ENCODE measurements at regions not wholly inside any gene's neighbourhood (a gene's known extent, or its start where the extent isn't known, plus 50 kb on each side); places are given as distances from the start of the nearest gene placed in this dataset.

GRCh38 chr4:56099378-56099786, 150.6 kb downstream of the CEP135 start:
- Histone ChIP-seq H3K9me3 (ENCODE audit: low read depth) (no peaks in the 10 kb centered on the region), H3K36me3 (no peaks in the 10 kb centered on the region), H3K9ac (no peak overlapping the region), H3K79me2 (ENCODE audit: low read depth) (peaks cover 60% of the 10 kb centered on the region), H3K27me3 (no peaks in the 10 kb centered on the region), H3K4me3 (no peak overlapping the region), H3K4me2 (no peak overlapping the region), H3K27ac (no peak overlapping the region), H2AFZ (replicated peaks) (no peak overlapping the region), H3F3A (ENCODE audit: low read depth) (peaks cover 13% of the 10 kb centered on the region), H3K4me1 (peaks cover 12% of the 10 kb centered on the region), H4K20me1 (ENCODE audit: low read depth) (peaks cover 44% of the 10 kb centered on the region)
- H3K9me3 Mint-ChIP-seq, result peaks cover 2% of the 10 kb centered on the region
- no peaks in the 10 kb centered on the region for H3K27me3 Mint-ChIP-seq (ENCODE audit: insufficient read depth, low read depth)
- TF ChIP-seq EZH2phosphoT487 (IDR thresholded peaks at IDR 0.05) (no peak), CTCF (IDR thresholded peaks at IDR 0.05) (no peak), EZH2 (IDR thresholded peaks at IDR 0.05) (no peak)
- H3K27ac Mint-ChIP-seq, result no peak overlapping the region
- H3K36me3 Mint-ChIP-seq, result peaks cover 1% of the 10 kb centered on the region
- H3K4me1 Mint-ChIP-seq, result peaks cover 21% of the 10 kb centered on the region
- no peak overlapping the region for H3K4me3 Mint-ChIP-seq
- DNase-seq (ENCODE audit: low spot score), result no peak

GRCh38 chr4:56093576-56093975, 144.8 kb downstream of the CEP135 start:
- no peaks in the 10 kb centered on the region for H3K27me3 Mint-ChIP-seq (ENCODE audit: insufficient read depth, low read depth)
- Histone ChIP-seq H3K9me3 (ENCODE audit: low read depth) (no peaks in the 10 kb centered on the region), H3K4me2 (no peak overlapping the region), H3K27ac (no peak overlapping the region), H3K4me1 (peaks cover 8% of the 10 kb centered on the region), H4K20me1 (ENCODE audit: low read depth) (peaks cover 42% of the 10 kb centered on the region), H2AFZ (replicated peaks) (no peak overlapping the region), H3K79me2 (ENCODE audit: low read depth) (peaks cover 65% of the 10 kb centered on the region), H3K9ac (no peak overlapping the region), H3K36me3 (no peaks in the 10 kb centered on the region), H3K4me3 (no peak overlapping the region), H3F3A (ENCODE audit: low read depth) (no peaks in the 10 kb centered on the region), H3K27me3 (no peaks in the 10 kb centered on the region)
- TF ChIP-seq EZH2phosphoT487 (IDR thresholded peaks at IDR 0.05) (no peak), CTCF (IDR thresholded peaks at IDR 0.05) (no peak), EZH2 (IDR thresholded peaks at IDR 0.05) (no peak)
- H3K27ac Mint-ChIP-seq, result no peak overlapping the region
- H3K4me1 Mint-ChIP-seq, result peaks cover 3% of the 10 kb centered on the region
- no peaks in the 10 kb centered on the region for H3K9me3 Mint-ChIP-seq
- peaks cover 2% of the 10 kb centered on the region for H3K36me3 Mint-ChIP-seq
- DNase-seq (ENCODE audit: low spot score), result no peak
- H3K4me3 Mint-ChIP-seq, result no peak overlapping the region

GRCh38 chr4:56092540-56092939, 143.8 kb downstream of the CEP135 start:
- H3K9me3 ChIP-seq (ENCODE audit: low read depth), result no peaks in the 10 kb centered on the region
- Mint-ChIP-seq H3K4me3 (no peak overlapping the region), H3K27me3 (ENCODE audit: insufficient read depth, low read depth) (no peaks in the 10 kb centered on the region), H3K9me3 (no peaks in the 10 kb centered on the region), H3K4me1 (peaks cover 3% of the 10 kb centered on the region), H3K36me3 (peaks cover 2% of the 10 kb centered on the region), H3K27ac (no peak overlapping the region)
- H3K27ac ChIP-seq, result peak overlapping the region; percentile 20
- H3K4me3 ChIP-seq, result no peak overlapping the region
- H3K36me3 ChIP-seq, result no peaks in the 10 kb centered on the region
- no peak for DNase-seq (ENCODE audit: low spot score)
- H3K9ac ChIP-seq, result no peak overlapping the region
- H3K4me2 ChIP-seq, result no peak overlapping the region
- peaks cover 8% of the 10 kb centered on the region for H3K4me1 ChIP-seq
- TF ChIP-seq EZH2 (IDR thresholded peaks at IDR 0.05), result no peak
- TF ChIP-seq EZH2phosphoT487 (IDR thresholded peaks at IDR 0.05), result no peak
- no peak for TF ChIP-seq CTCF (IDR thresholded peaks at IDR 0.05)
- peaks cover 60% of the 10 kb centered on the region for H3K79me2 ChIP-seq (ENCODE audit: low read depth)
- no peaks in the 10 kb centered on the region for H3K27me3 ChIP-seq
- H2AFZ ChIP-seq (replicated peaks), result no peak overlapping the region
- H4K20me1 ChIP-seq (ENCODE audit: low read depth), result peaks cover 51% of the 10 kb centered on the region
- H3F3A ChIP-seq (ENCODE audit: low read depth), result no peaks in the 10 kb centered on the region
